SH-SY5Y (cell line): ENCODE measurements at regions not wholly inside any gene's neighbourhood (a gene's known extent, or its start where the extent isn't known, plus 50 kb on each side); places are given as distances from the start of the nearest gene placed in this dataset.

Experiments
- GATA2 ChIP-seq: IDR thresholded peaks from 2 replicates; pipeline ENCODE4 v1.6.1; 2011; ENCODE audit warnings: mild to moderate bottlenecking, low read depth, low read length
- GATA3 ChIP-seq: IDR thresholded peaks from 2 replicates; pipeline ENCODE4 v1.6.1; 2011; ENCODE audit warnings: low read depth, mild to moderate bottlenecking, low read length, moderate library complexity

DNA sequence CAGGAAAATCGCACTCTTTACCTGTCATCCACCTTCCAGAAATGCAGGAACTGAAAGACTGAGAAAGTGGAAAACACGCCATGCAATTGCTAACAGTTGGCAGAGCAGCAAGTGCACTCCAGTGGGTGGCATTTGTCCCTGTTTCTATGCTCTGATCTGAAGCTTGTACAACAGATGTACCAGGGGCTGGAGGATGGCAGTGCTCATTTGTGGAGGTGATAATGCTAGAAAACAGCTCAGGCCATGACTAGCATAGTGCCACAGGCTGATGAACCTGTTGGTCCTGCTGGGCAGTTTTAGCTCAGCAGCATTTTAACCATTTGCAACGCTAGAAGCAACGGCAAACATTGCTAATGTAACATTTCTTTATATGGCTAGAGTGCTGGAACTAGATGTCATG is 199.9 kb upstream of the NRP1 start:
- TF ChIP-seq GATA3 (no peak), GATA2 (no peak)

DNA sequence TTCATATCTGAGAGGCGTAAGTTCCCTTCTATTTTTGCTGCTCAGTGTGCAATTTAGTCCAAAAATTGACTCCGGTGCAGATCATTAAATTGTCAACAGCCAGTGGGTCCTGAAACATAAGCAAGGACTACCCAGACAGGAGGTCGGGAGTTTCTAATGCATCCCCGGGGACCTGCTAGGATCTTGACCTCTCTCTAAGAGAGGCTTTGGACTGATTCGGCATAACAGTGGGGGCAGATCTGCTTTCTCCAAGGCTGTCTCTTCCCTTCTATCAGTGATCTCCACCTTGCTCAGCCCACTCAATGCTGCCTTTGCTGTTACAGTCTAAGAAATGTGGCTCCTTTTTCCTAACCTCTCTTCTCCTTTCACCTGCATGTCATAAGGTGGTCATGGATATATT is 199.1 kb upstream of the NRP1 start:
- TF ChIP-seq GATA2, result no peak
- TF ChIP-seq GATA3, result no peak

DNA sequence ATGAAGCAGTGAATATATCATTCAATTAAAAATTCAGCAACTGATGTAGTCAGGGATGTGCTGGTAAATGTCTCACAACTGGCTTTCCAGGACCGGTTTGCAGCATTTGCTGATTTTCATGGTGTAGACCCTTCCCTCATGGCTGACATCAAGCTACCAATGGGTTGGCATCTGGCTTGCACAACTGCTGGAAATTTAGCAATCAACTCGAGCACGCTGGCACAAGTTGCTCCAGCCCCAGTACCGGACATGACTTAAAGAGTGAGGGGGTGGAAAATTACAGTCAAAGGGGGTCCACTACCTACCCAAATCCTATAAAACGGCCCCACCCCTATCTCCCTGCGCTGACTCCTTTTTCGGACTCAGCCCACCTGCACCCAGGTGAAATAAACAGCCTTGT is 198.4 kb upstream of the NRP1 start:
- no peak for TF ChIP-seq GATA3
- no peak for TF ChIP-seq GATA2

DNA sequence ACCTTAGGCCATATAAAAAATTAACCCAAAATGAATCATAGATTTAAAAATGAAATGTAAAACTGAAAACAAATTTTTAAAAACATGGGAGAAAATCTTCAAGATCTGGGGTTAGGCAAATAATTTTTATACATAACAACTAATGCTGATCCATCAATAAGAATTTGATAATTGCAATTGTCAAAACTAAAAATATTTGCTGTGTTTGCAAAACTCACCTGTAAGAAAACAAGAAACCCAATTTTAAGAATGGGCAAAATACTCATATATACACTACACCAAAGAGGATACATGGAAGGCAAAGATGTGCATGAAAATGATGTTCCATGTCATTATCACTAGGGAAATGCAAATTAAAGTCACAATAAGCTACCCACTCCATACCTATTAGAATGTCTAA is 194.8 kb upstream of the NRP1 start:
- TF ChIP-seq GATA3 (no peak), GATA2 (no peak)

DNA sequence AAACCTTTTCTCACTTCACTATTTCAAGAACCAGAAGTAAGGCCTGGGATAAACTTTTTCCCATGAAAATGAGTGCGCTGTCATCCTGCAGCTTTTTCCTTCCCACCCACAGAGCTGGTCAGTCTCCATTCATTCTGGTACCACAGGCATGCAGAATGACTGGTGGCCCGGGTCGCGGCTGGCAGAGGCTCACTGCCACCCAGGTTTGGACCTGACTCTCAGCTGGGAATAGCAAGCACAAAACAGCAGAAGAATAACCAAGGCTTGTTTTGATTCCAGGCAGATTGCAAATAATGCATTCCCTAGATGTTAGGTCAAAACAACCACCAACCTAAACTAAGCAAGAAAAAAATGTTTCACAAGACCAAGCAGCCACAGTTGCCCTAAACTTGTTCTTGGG is 190.5 kb upstream of the NRP1 start:
- no peak for TF ChIP-seq GATA2
- TF ChIP-seq GATA3, result no peak

DNA sequence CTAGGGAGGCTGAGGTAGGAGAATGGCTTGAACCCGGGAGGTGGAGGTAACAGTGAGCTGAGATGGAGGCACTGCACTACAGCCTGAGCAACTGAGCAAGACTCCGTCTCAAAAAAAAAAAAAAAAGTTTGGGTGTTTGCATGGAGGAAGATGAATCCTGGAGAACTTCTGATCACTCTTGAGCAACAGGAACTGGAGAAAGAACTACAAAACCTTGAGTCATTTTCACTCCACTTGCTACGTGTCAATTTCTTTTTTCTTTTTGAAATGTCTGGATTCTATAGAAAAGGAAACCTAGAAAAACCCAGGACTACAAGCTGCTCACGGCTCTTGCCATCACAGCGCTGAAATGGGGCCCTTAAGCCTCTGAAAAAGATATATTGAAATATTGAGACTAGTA is 189.6 kb upstream of the NRP1 start:
- no peak for TF ChIP-seq GATA3
- TF ChIP-seq GATA2, result no peak

DNA sequence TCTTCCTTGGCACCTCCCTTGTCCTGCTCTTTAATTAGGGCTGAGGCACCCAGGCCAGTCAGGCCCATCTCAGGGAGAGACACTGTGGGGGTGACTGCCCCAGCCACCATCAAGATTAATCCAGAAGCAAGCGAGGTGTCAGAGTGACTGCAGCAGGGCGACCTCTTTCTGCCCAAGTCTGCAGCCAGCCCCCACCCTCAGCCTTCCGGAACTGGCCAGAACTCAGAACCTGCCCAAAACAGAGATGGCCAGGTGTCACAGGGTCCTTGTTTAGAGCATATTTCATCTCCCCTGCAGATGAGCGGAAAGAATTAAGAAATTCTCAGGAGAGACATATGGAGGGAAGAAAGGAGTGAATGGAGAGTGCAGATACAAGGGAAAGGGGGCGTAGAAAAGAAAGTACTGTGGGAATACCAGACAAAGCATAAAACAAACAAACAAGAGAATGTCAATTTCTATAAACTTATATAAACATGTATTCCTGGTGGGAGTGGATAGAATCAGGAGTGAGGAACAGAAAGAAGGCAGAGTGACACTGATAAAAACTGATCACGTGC is 188.8 kb upstream of the NRP1 start:
- TF ChIP-seq GATA3 (no peak), GATA2 (no peak)

DNA sequence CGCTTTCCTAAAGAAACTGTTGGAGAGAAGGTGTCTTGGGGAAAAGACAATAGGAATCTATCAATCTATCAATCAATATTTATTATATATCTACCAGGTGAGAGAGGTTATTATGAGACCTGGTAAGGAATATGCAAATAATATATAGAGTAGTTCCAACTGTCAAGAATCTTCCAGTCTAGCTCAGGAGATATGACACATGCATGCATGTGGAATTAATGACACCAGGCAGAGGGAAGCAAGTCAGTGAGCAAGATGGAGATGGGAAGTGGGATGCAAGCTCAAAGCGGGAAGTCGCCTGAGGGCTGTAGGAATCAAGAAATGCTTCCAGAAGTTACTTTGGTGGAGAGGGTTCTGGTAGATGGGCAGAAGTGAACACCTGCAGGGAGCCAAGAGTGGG is 187.4 kb upstream of the NRP1 start:
- TF ChIP-seq GATA2 (no peak), GATA3 (no peak)

DNA sequence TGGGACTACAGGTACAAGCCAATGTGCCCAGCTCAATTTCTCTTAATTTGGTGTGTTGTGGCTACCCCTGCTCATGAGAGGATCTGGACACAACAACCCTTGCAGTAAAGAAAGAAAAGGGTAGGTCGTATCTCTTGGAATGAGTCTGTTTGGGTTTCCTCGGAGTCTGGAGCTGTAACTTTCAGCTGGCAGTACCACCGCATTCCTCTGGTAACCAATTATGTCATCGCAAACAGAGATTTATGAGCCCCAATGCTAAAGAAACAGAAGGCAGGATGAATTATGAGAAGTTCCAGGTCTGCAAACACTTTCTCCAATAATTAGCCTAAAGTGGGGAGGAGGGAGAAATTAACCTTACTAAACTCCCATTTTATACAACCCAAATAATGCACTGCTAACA is 186.6 kb upstream of the NRP1 start:
- TF ChIP-seq GATA2, result no peak
- TF ChIP-seq GATA3, result no peak

DNA sequence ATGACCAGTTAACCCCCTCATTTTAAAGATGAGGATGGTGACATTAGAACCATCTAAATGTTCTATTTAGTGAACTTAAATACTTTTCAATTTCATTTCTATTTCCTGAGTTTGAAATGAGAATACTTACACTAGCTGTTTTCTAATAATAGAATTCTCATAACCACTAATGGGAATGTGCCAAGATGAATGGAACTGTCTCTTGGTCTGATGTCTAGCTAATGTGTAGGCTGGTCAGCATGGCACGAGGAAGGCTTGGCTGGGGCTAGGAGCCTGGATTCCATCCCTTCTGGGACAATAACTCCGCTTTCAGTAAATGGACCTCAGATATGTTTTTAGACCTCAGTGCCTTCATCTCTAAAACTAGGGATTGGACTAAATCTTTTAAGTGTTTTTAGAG is 185.8 kb upstream of the NRP1 start:
- TF ChIP-seq GATA3 (no peak), GATA2 (no peak)

DNA sequence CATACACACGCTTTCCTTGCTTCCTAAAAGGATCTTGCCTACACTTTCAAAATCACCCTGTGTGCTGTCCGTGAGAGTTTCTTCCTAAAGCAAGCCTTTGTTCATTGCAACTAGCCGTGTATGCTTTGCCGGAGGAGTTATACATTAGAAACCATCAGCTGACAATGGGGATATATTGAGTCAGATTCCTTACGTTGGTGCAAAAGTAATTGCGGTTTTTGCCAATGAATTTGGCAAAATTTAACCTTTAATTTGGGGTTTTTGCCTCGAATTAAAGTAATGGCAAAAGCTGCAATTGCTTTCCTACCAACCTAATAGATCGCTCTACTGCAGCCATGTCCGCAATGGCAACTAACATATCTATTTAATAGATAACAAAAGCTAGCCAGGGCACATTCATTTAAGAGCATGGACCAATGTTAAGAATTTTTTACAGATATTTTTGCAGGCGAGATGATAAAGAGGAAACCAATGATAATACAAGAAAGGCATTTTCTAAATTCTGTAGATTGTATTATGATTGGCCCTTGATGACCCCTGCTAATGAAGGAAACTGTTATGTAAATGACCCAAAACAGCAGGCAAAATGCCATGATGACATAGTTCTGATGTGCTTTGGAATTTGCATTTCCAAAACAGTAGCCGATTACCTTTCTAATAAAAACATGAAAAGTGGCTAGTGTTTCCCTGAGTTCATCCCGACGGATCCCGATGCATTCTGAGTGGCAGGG is 184.8 kb upstream of the NRP1 start:
- no peak for TF ChIP-seq GATA2
- TF ChIP-seq GATA3, result no peak

DNA sequence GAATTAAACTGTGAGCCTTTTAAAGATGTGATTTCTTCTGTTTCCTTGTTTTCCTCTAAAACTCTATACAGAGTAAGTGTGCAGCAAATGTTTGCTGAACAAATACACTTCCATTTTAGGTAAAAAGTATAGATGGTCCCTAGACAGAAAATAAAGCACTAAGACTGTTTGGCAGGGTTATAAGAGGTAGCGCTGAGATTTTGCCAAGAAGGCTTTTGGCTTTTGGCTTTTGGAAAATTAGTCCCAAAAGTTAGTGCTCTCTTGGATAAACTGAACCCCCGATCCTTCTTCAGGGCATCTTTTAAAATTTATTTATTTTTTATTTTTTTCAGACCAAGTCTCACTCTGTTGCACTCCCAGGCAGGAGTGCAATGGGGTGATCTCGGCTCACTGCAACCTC is 175.7 kb upstream of the NRP1 start:
- TF ChIP-seq GATA3, result no peak
- TF ChIP-seq GATA2, result no peak

DNA sequence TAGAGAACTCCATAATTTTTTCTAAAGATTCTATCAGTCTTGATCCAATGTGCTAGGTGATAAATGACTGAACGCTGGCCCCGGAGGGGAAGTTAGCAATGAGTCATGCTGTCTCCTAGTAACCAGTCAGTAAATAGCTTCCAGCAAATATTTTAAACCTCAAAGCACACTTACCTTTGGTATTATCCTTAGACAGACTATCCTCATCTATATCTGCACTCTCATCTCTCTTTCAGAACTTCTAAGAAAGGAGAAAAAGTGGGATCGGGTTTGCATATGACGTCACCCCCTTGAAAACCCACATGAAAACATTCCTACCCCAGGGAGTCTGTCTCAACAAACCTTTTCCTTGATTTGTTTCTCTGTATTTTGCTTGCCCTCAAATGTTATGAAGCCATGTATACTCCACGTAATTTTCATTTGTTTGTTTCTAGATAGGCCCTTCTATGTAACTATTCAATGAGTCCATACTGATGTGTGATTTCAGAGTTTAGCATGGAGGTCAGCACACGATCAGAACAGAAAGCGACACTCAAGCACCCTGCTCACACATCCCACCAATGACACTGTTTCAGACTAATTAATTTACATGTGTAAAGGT is 174.9 kb upstream of the NRP1 start:
- TF ChIP-seq GATA3, result no peak
- TF ChIP-seq GATA2, result no peak

DNA sequence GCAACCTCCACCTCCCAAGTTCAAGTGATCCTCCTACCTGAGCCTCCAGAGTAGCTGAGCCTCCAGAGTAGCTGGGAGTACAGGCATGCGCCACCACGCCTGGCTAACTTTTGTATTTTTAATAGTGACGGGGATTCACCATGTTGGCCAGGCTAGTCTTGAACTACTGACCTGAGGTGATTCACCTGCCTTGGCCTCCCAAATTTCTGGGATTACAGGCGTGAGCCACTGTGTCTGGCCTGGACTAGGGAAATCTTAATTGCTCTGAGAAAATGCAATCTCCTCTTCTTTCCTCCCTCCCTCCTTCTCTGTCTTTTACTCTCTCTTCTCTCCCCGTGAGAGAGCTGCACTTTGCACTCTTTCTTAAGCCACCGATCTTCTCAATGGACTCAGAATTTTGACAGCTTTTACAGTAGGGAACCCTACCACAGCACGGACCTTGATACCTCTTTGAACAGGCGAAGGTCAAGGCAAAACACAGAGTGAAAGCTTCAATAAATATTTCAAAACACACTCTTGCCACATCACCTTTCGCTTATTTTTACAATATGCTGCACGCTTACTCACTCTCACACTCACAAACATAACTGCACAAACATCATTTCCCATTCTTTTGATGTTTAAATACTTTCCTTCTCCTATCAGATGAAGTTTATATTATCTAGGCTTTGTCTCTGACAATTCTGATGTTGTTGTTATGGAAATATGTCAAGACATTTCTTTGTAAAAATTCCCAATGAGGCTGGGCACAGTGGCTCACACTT is 173.4 kb upstream of the NRP1 start:
- no peak for TF ChIP-seq GATA2
- no peak for TF ChIP-seq GATA3
